Loucy (cell line): ENCODE measurements at regions not wholly inside any gene's neighbourhood (a gene's known extent, or its start where the extent isn't known, plus 50 kb on each side); places are given as distances from the start of the nearest gene placed in this dataset.

Experiments
- H2AFZ ChIP-seq: fragments of 200-600 bp; sonication (generic); 2 replicates; pipeline ENCODE4 v1.6.0; 2016; ENCODE audit warnings: antibody characterized with exemption, mild to moderate bottlenecking, low read length, moderate library complexity
- H3F3A ChIP-seq: fragments of 200-600 bp; 2 replicates; pipeline ENCODE4 v1.6.0; 2016; ENCODE audit warnings: antibody characterized with exemption, low read depth, mild to moderate bottlenecking
- H3K27me3 ChIP-seq: fragments of 200-600 bp; sonication (generic); 2 replicates; pipeline ENCODE4 v1.6.1; 2014; ENCODE audit warnings: low read length, mild to moderate bottlenecking; ENCODE audit not compliant: insufficient read depth, poor library complexity, severe bottlenecking
- H3K36me3 ChIP-seq: fragments of 200-600 bp; sonication (generic); 2 replicates; pipeline ENCODE4 v1.6.1; 2016; ENCODE audit warnings: low read length; ENCODE audit not compliant: insufficient read depth
- H3K4me1 ChIP-seq: fragments of 200-600 bp; sonication (generic); 2 replicates; pipeline ENCODE4 v1.5.1; 2014; ENCODE audit warnings: low read length, mild to moderate bottlenecking; ENCODE audit not compliant: insufficient read depth, poor library complexity, severe bottlenecking
- H3K4me2 ChIP-seq: fragments of 200-600 bp; sonication (generic); 2 replicates; pipeline ENCODE4 v1.6.0; 2014; ENCODE audit warnings: antibody characterized with exemption, low read length, low read depth, mild to moderate bottlenecking; ENCODE audit not compliant: poor library complexity, severe bottlenecking
- H3K4me3 ChIP-seq: fragments of 200-600 bp; sonication (generic); 2 replicates; pipeline ENCODE4 v1.5.1; 2014; ENCODE audit warnings: low read length, mild to moderate bottlenecking, mixed read lengths; ENCODE audit not compliant: poor library complexity, severe bottlenecking
- H3K79me2 ChIP-seq: fragments of 200-600 bp; sonication (generic); 2 replicates; pipeline ENCODE4 v1.6.1; 2014; ENCODE audit warnings: low read length; ENCODE audit not compliant: insufficient read depth
- H3K9ac ChIP-seq: fragments of 200-600 bp; sonication (generic); 2 replicates; pipeline ENCODE4 v1.6.0; 2014; ENCODE audit warnings: mild to moderate bottlenecking, low read depth, low read length, moderate library complexity; ENCODE audit not compliant: poor library complexity, severe bottlenecking
- H3K9me2 ChIP-seq: fragments of 200-600 bp; sonication (generic); replicated peaks from 2 replicates; pipeline ENCODE4 v1.6.1; 2016; ENCODE audit warnings: low read depth, low read length, mixed read lengths
- H3K9me3 ChIP-seq: fragments of 200-600 bp; sonication (generic); 2 replicates; pipeline ENCODE4 v1.6.1; 2014; ENCODE audit warnings: mild to moderate bottlenecking, antibody characterized with exemption, low read length, low read depth; ENCODE audit not compliant: insufficient read depth
- H4K20me1 ChIP-seq: fragments of 200-600 bp; sonication (generic); 2 replicates; pipeline ENCODE4 v1.6.0; 2014; ENCODE audit warnings: antibody characterized with exemption, low read length, mild to moderate bottlenecking; ENCODE audit not compliant: insufficient read depth, poor library complexity, severe bottlenecking
- EZH2phosphoT487 ChIP-seq: fragments of 200-600 bp; IDR thresholded peaks from 2 replicates; pipeline ENCODE4 v1.6.1; 2018; ENCODE audit warnings: antibody characterized with exemption, mild to moderate bottlenecking, moderate library complexity, borderline replicate concordance
- TF ChIP-seq, protein P1 (sequence below): fragments of 200-600 bp; sonication (generic); conservative IDR thresholded peaks from 2 replicates; pipeline ENCODE4 v1.5.1; 2014; ENCODE audit warnings: mild to moderate bottlenecking, antibody characterized with exemption, low read length

DNA sequence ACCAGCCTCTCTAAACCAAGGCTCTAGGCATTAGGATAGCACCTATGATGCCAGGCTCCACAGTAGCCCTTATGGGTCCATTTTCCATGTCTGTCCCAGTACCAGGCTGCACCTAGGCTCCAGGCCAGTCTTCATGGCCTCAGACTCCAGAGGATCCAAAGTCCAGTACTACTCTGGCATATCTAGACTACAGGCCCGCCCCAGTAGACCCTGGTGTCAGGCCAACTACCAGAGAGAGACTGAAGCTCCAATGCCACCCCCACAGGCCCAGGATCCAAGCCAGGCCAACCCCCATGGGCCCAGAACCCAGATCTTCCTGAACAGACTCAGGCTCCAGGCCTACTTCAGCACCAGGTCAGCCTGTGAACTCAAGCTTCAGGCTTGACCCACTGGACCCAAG is 287.0 kb downstream of the KCNC2 start:
- H3K4me1 ChIP-seq: no peaks in the 10 kb centered on the region
- no peaks in the 10 kb centered on the region for H3K9me3 ChIP-seq
- no peaks in the 10 kb centered on the region for H4K20me1 ChIP-seq
- H3K79me2 ChIP-seq: no peaks in the 10 kb centered on the region
- no peaks in the 10 kb centered on the region for H3K9me2 ChIP-seq
- no peak overlapping the region for H2AFZ ChIP-seq
- H3K9ac ChIP-seq: no peak overlapping the region
- H3K27me3 ChIP-seq: no peaks in the 10 kb centered on the region
- no peaks in the 10 kb centered on the region for H3F3A ChIP-seq
- no peak overlapping the region for H3K4me2 ChIP-seq
- H3K36me3 ChIP-seq: no peaks in the 10 kb centered on the region
- H3K4me3 ChIP-seq: no peak overlapping the region
- no peak for TF ChIP-seq EZH2phosphoT487
- TF ChIP-seq, protein P1, sequence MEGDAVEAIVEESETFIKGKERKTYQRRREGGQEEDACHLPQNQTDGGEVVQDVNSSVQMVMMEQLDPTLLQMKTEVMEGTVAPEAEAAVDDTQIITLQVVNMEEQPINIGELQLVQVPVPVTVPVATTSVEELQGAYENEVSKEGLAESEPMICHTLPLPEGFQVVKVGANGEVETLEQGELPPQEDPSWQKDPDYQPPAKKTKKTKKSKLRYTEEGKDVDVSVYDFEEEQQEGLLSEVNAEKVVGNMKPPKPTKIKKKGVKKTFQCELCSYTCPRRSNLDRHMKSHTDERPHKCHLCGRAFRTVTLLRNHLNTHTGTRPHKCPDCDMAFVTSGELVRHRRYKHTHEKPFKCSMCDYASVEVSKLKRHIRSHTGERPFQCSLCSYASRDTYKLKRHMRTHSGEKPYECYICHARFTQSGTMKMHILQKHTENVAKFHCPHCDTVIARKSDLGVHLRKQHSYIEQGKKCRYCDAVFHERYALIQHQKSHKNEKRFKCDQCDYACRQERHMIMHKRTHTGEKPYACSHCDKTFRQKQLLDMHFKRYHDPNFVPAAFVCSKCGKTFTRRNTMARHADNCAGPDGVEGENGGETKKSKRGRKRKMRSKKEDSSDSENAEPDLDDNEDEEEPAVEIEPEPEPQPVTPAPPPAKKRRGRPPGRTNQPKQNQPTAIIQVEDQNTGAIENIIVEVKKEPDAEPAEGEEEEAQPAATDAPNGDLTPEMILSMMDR: no peak

DNA sequence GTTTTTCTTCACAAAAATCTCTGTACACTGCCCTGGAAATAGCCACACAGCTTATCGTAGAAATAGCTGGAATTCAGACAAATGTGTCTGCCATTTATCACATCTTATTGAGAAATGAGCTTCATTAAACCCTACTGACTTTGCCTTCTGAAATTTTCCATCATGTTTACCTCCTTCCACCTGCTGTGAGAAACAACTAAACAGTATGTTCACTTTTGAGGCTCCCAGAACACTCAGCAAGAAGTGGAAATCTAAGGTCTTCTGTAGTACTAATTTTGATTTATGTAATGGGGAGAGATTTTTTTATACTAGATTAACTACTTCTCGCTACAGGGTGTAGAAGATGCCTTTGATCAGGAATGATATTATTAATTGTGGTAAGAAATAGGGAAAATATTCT is 268.0 kb downstream of the KCNC2 start:
- Histone ChIP-seq H3K9me2 (no peaks in the 10 kb centered on the region), H3K4me3 (no peak overlapping the region), H2AFZ (no peak overlapping the region), H3K4me2 (no peak overlapping the region), H3K4me1 (no peaks in the 10 kb centered on the region), H3K9ac (no peak overlapping the region), H3K79me2 (no peaks in the 10 kb centered on the region), H3K9me3 (no peaks in the 10 kb centered on the region), H3K27me3 (no peaks in the 10 kb centered on the region), H3F3A (no peaks in the 10 kb centered on the region), H4K20me1 (no peaks in the 10 kb centered on the region), H3K36me3 (no peaks in the 10 kb centered on the region)
- TF ChIP-seq EZH2phosphoT487: no peak
- TF ChIP-seq, protein P1: no peak

DNA sequence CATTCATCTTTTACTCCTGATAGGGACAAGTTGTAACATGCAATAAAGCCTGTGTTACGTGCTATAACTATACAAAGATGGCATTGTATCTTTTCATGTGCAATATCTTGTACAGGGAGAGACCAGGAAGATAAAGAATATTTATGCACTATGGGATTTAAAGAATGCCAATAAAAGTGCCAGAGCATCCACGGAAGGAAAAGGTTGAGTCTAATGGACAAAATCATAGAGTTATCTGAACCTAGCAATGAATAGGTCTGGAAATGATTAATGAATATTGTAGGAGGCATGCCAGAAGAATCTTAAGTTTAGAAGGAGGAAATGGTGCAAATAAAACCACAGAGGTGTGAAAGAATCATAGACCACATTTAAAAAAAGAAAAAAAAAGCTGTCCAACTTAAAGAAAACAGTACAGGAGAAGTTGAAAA is 263.9 kb downstream of the KCNC2 start:
- Histone ChIP-seq H3K9ac (no peak overlapping the region), H3K4me1 (no peaks in the 10 kb centered on the region), H3K9me2 (no peaks in the 10 kb centered on the region), H3K79me2 (no peaks in the 10 kb centered on the region), H3K9me3 (no peaks in the 10 kb centered on the region), H3K36me3 (no peaks in the 10 kb centered on the region), H3K27me3 (no peaks in the 10 kb centered on the region), H3K4me2 (no peak overlapping the region), H3F3A (no peaks in the 10 kb centered on the region), H2AFZ (no peak overlapping the region), H3K4me3 (no peak overlapping the region), H4K20me1 (no peaks in the 10 kb centered on the region)
- TF ChIP-seq, protein P1: no peak
- TF ChIP-seq EZH2phosphoT487: no peak
